ENCODE measurements at regions not wholly inside any gene's neighbourhood (a gene's known extent, or its start where the extent isn't known, plus 50 kb on each side); places are given as distances from the start of the nearest gene placed in this dataset.
"Not testable (repeated sequence)": the region's sequence is repeated elsewhere in the genome, so short reads cannot be mapped to it uniquely, and the experiment has no call there.

- DNase-seq: no peak
These were observed 1009.6 kb upstream of the PCDH7 start for GRCh38 chr4:29710519-29710918.

- DNase-seq: no peak
These were observed 1008.9 kb upstream of the PCDH7 start for GRCh38 chr4:29711226-29711625.

- no peak for DNase-seq
These were observed 1002.7 kb upstream of the PCDH7 start for GRCh38 chr4:29717287-29718057.

GRCh38 chr4:29718136-29718535, 1002.0 kb upstream of the PCDH7 start:
- DNase-seq: no peak

GRCh38 chr4:29722253-29722652, 997.9 kb upstream of the PCDH7 start:
- DNase-seq: no peak

GRCh38 chr4:29726938-29727337, 993.2 kb upstream of the PCDH7 start:
- DNase-seq: no peak

GRCh38 chr4:29734343-29735213, 985.6 kb upstream of the PCDH7 start:
- no peak for DNase-seq

GRCh38 chr4:29756966-29757365, 963.2 kb upstream of the PCDH7 start:
- no peak for DNase-seq

GRCh38 chr4:29762151-29762550, 958.0 kb upstream of the PCDH7 start:
- no peak for DNase-seq

GRCh38 chr4:29770627-29771026, 949.5 kb upstream of the PCDH7 start:
- DNase-seq: no peak

- not testable (repeated sequence) for DNase-seq
These were observed 932.0 kb upstream of the PCDH7 start for GRCh38 chr4:29788123-29788522.

- DNase-seq: no peak
These were observed 914.9 kb upstream of the PCDH7 start for GRCh38 chr4:29805245-29805644.

GRCh38 chr4:29805916-29806480, 914.2 kb upstream of the PCDH7 start:
- DNase-seq: no peak

GRCh38 chr4:29817961-29818360, 902.2 kb upstream of the PCDH7 start:
- DNase-seq: no peak

GRCh38 chr4:29829067-29829466, 891.1 kb upstream of the PCDH7 start:
- no peak for DNase-seq

- DNase-seq: no peak
These were observed 867.6 kb upstream of the PCDH7 start for GRCh38 chr4:29852537-29852936.

GRCh38 chr4:29853833-29854232, 866.3 kb upstream of the PCDH7 start:
- DNase-seq: no peak

GRCh38 chr4:29861307-29861706, 858.9 kb upstream of the PCDH7 start:
- no peak for DNase-seq

GRCh38 chr4:29867412-29867811, 852.8 kb upstream of the PCDH7 start:
- DNase-seq: no peak

- no peak for DNase-seq
These were observed 819.8 kb upstream of the PCDH7 start for GRCh38 chr4:29900336-29900735.

- DNase-seq: no peak
These were observed 811.9 kb upstream of the PCDH7 start for GRCh38 chr4:29908276-29908675.

GRCh38 chr4:29927895-29928294, 792.3 kb upstream of the PCDH7 start:
- no peak for DNase-seq

GRCh38 chr4:29948451-29948850, 771.7 kb upstream of the PCDH7 start:
- no peak for DNase-seq

- DNase-seq: no peak
These were observed 771.3 kb upstream of the PCDH7 start for GRCh38 chr4:29948858-29949257.
